ENCODE measurements at regions not wholly inside any gene's neighbourhood (a gene's known extent, or its start where the extent isn't known, plus 50 kb on each side); places are given as distances from the start of the nearest gene placed in this dataset.

- no peak for TF ChIP-seq CHD2 (IDR thresholded peaks at IDR 0.05; ENCODE audit: low read length, partially characterized antibody)
- no peak for TF ChIP-seq CTCF (IDR thresholded peaks at IDR 0.05)
- no peak for TF ChIP-seq FOXM1 (IDR thresholded peaks at IDR 0.05; ENCODE audit: low read depth)
- no peak for TF ChIP-seq FOXJ3 (CRISPR knock-in tag; IDR thresholded peaks at IDR 0.05)
- no peak for TF ChIP-seq SIN3A (IDR thresholded peaks at IDR 0.05; ENCODE audit: borderline replicate concordance, low read depth, low read length)
- TF ChIP-seq, protein P1, sequence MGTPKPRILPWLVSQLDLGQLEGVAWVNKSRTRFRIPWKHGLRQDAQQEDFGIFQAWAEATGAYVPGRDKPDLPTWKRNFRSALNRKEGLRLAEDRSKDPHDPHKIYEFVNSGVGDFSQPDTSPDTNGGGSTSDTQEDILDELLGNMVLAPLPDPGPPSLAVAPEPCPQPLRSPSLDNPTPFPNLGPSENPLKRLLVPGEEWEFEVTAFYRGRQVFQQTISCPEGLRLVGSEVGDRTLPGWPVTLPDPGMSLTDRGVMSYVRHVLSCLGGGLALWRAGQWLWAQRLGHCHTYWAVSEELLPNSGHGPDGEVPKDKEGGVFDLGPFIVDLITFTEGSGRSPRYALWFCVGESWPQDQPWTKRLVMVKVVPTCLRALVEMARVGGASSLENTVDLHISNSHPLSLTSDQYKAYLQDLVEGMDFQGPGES (IDR thresholded peaks at IDR 0.05; ENCODE audit: low read depth, low read length), result no peak
- TF ChIP-seq RCOR1 (IDR thresholded peaks at IDR 0.05; ENCODE audit: low read length), result no peak
- no peak for TF ChIP-seq TCF12 (IDR thresholded peaks at IDR 0.05)
- no peak for TF ChIP-seq RXRA (IDR thresholded peaks at IDR 0.05; ENCODE audit: borderline replicate concordance, low read depth)
- no peak for TF ChIP-seq MEF2A (IDR thresholded peaks at IDR 0.05; ENCODE audit: borderline replicate concordance, low read depth)
- TF ChIP-seq RAD21 (IDR thresholded peaks at IDR 0.05; ENCODE audit: low read length), result no peak
- TF ChIP-seq REST (IDR thresholded peaks at IDR 0.05; ENCODE audit: low read depth, low read length), result no peak
- TF ChIP-seq NFIC (IDR thresholded peaks at IDR 0.05; ENCODE audit: borderline replicate concordance), result no peak
- no peak for TF ChIP-seq USF2 (IDR thresholded peaks at IDR 0.05; ENCODE audit: borderline replicate concordance, low read depth, low read length)
Measured at GRCh38 chr1:68770817-68771216, 273.9 kb upstream of the DEPDC1 start.

Data from SK-N-SH (cell line).